ENCODE measurements at regions not wholly inside any gene's neighbourhood (a gene's known extent, or its start where the extent isn't known, plus 50 kb on each side); places are given as distances from the start of the nearest gene placed in this dataset.

DNA sequence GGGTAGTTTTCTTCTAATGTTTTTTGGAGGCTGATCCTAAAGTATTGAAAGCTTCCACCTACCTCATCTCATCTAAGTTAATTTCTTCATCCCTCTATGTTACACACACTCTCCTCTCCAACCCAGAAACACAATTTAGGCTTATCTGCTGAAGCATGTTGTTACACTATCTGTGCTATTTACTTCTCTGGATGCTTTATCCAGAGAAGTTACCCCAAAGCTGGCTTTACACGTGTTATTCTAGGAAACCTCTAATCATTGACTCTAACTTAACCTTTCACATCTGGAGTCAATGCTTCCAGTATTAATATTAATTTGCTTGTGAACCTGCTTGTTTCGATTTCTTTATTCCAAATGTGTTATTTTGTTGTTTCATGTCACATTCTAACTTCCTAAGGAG lies 87.3 kb upstream of the NMU start:
- H3K4me3 ChIP-seq (replicated peaks; ENCODE audit: low read depth, low read length) = no peak overlapping the region
- TF ChIP-seq, protein P1, sequence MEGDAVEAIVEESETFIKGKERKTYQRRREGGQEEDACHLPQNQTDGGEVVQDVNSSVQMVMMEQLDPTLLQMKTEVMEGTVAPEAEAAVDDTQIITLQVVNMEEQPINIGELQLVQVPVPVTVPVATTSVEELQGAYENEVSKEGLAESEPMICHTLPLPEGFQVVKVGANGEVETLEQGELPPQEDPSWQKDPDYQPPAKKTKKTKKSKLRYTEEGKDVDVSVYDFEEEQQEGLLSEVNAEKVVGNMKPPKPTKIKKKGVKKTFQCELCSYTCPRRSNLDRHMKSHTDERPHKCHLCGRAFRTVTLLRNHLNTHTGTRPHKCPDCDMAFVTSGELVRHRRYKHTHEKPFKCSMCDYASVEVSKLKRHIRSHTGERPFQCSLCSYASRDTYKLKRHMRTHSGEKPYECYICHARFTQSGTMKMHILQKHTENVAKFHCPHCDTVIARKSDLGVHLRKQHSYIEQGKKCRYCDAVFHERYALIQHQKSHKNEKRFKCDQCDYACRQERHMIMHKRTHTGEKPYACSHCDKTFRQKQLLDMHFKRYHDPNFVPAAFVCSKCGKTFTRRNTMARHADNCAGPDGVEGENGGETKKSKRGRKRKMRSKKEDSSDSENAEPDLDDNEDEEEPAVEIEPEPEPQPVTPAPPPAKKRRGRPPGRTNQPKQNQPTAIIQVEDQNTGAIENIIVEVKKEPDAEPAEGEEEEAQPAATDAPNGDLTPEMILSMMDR (IDR thresholded peaks at IDR 0.05; ENCODE audit: insufficient read depth, low read length, poor library complexity, severe bottlenecking) = no peak
- DNase-seq (ENCODE audit: extremely low read depth, insufficient read length) = no peak
- no peaks in the 10 kb centered on the region for H3K36me3 ChIP-seq (ENCODE audit: control insufficient read depth, insufficient read depth, low read length)
- H3K27me3 ChIP-seq (replicated peaks; ENCODE audit: control insufficient read depth, insufficient read depth, low read length) = no peaks in the 10 kb centered on the region

DNA sequence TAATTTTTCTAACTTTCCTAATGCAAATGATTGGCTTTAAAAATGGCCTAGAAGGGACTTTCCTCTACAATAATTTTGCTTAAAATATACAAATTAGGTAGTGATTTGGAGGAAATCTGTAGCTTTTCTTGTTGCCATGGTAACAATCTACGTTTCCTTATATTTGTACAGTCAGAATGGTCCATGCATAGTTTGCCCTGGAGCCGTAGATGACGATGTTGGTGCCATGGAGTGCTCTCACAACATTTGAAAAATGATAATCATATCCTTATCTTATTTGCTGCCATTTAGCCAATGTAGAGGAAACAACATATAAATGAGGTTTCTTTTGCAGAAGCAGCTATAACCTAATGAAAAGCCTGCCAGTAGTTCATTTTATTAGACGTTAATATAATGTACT lies 89.0 kb upstream of the NMU start:
- Histone ChIP-seq H3K36me3 (ENCODE audit: control insufficient read depth, insufficient read depth, low read length) (no peaks in the 10 kb centered on the region), H3K4me3 (replicated peaks; ENCODE audit: low read depth, low read length) (no peak overlapping the region), H3K27me3 (replicated peaks; ENCODE audit: control insufficient read depth, insufficient read depth, low read length) (no peaks in the 10 kb centered on the region)
- TF ChIP-seq, protein P1 (IDR thresholded peaks at IDR 0.05; ENCODE audit: insufficient read depth, low read length, poor library complexity, severe bottlenecking) = no peak
- peak; percentile 5 for DNase-seq (ENCODE audit: extremely low read depth, insufficient read length)

DNA sequence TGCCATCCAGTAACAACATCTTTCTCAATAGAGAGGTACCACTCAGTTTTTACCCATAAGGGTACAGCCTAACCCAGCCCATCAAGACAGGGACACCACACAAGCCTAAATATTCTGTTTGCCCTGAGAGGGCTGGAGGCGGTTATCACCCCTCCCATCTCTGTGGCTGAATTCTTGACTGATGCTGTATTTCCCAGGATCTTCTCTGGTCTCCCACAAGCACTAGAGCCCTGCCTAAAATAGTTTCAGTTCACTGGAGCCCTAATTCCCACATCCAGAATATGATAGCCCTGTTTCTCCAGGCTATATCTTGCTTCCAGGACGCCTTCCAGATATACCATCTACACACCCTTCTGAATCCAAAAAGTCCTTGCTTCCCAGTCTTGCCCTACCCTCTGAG lies 91.6 kb upstream of the NMU start:
- TF ChIP-seq, protein P1 (IDR thresholded peaks at IDR 0.05; ENCODE audit: insufficient read depth, low read length, poor library complexity, severe bottlenecking) = no peak
- no peaks in the 10 kb centered on the region for H3K27me3 ChIP-seq (replicated peaks; ENCODE audit: control insufficient read depth, insufficient read depth, low read length)
- no peak for DNase-seq (ENCODE audit: extremely low read depth, insufficient read length)
- H3K4me3 ChIP-seq (replicated peaks; ENCODE audit: low read depth, low read length) = no peak overlapping the region
- no peaks in the 10 kb centered on the region for H3K36me3 ChIP-seq (ENCODE audit: control insufficient read depth, insufficient read depth, low read length)

DNA sequence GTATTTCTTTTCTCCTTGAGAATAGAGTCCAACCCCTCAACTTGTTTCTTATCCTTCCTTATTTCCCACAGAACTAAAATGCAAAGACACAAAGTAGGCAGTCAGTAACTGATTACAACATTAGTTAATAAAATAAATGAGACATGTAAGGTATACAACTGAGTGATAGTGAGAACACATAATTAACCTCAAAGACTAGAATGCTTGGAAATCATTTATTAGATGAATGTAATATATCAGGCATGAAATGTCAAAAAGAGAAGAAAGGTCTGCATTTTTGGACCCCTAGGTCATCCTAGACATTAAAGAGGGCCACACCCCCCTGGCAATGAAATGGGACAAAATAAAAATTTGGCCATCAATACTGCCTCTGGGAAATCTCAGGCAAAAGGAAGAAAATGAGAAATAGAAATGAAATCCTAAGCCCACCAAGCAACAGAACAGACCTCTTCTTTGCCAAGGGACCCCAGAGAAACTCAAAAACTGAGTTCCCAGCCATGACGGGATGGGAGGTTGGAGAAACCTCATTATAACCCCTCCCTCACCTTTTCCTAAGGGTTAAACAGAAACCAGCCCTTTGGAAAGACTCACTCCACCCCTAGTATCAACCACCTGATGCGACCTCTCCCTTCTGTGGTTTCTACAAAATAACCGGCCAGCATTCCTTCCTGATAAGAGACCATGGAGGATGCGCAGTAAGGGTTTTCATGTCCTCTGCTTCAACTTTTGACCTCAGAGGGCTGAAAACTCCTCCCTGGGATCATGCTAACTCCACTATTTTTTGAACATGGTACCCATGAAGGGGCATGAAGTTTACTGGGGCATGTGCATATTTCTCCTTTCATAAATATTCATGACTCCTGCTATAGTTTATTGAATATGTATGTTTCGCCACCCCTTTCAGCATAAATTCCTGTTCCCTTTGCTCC lies 90.0 kb upstream of the EXOC1L start:
- Histone ChIP-seq H3K27me3 (replicated peaks; ENCODE audit: control insufficient read depth, insufficient read depth, low read length) (no peaks in the 10 kb centered on the region), H3K36me3 (ENCODE audit: control insufficient read depth, insufficient read depth, low read length) (no peaks in the 10 kb centered on the region), H3K4me3 (replicated peaks; ENCODE audit: low read depth, low read length) (no peak overlapping the region)
- TF ChIP-seq, protein P1 (IDR thresholded peaks at IDR 0.05; ENCODE audit: insufficient read depth, low read length, poor library complexity, severe bottlenecking) = no peak
- no peak for DNase-seq (ENCODE audit: extremely low read depth, insufficient read length)

DNA sequence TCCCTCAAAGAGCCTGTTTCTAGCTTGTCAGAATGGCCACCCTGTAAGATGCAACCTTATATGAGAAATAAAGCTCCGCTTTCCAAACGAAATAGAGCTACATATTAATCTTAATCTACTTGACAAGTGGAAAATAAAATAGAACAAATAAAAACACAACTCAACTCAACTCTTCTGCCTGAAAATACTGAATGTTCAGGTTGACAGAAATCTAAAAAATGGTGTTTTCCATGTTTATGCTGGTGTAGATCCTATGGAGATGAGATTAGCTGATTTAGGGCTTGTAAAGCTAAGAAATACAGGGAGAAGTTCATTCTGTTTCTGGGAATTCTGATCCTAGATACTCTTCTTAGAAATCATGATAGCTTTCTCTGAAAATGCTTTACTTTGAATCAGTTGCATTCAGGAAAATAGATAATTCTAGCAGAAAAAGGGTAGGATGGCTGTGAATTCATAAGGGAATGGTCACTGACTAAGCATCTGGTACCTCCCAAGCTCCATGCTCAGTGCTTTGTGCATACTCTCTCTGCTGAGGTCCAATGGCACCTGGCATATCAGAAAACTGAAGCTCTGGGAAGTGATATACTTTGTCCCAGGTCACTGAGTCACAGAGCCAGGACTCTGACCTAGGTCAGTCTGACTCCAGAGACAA lies 89.2 kb upstream of the EXOC1L start:
- no peak for DNase-seq (ENCODE audit: extremely low read depth, insufficient read length)
- no peaks in the 10 kb centered on the region for H3K27me3 ChIP-seq (replicated peaks; ENCODE audit: control insufficient read depth, insufficient read depth, low read length)
- TF ChIP-seq, protein P1 (IDR thresholded peaks at IDR 0.05; ENCODE audit: insufficient read depth, low read length, poor library complexity, severe bottlenecking) = no peak
- no peaks in the 10 kb centered on the region for H3K36me3 ChIP-seq (ENCODE audit: control insufficient read depth, insufficient read depth, low read length)
- no peak overlapping the region for H3K4me3 ChIP-seq (replicated peaks; ENCODE audit: low read depth, low read length)

Data from GM06990 (cell line).